ENCODE measurements at regions not wholly inside any gene's neighbourhood (a gene's known extent, or its start where the extent isn't known, plus 50 kb on each side); places are given as distances from the start of the nearest gene placed in this dataset.

- DNase-seq (ENCODE audit: low spot score in 2 of 2), result no peak
- H3K9me3 ChIP-seq, result no peaks in the 10 kb centered on the region
Measured at GRCh38 chr9:27625751-27626150, 52.5 kb upstream of the C9orf72 start.

GRCh38 chr9:27626244-27627187 lies 53.2 kb upstream of the C9orf72 start:
- DNase-seq (ENCODE audit: low spot score in 2 of 2), result no peak
- Histone ChIP-seq H3K4me3 (no peak overlapping the region), H3K27me3 (ENCODE audit: low read depth) (0 out of 2 replicates have a peak, but pooled peaks cover 4% of the 10 kb centered on the region), H3K9me3 (no peaks in the 10 kb centered on the region), H3K4me1 (no peaks in the 10 kb centered on the region), H3K36me3 (replicated peaks) (no peaks in the 10 kb centered on the region)
- in situ Hi-C loops (cut with MboI; ENCODE audit: low sequenced_read_pairs), result no loop called here

More at GRCh38 chr9:27625751-27626150, 52.5 kb upstream of the C9orf72 start:
- Histone ChIP-seq H3K4me3 (no peak overlapping the region), H3K36me3 (replicated peaks) (no peaks in the 10 kb centered on the region), H3K4me1 (no peaks in the 10 kb centered on the region), H3K27me3 (ENCODE audit: low read depth) (0 out of 2 replicates have a peak, but pooled peaks cover 4% of the 10 kb centered on the region)
- in situ Hi-C loops (cut with MboI; ENCODE audit: low sequenced_read_pairs), result no loop called here

GRCh38 chr9:27627188-27627564 lies 53.9 kb upstream of the C9orf72 start:
- no peak for DNase-seq (ENCODE audit: low spot score in 2 of 2)
- no peaks in the 10 kb centered on the region for H3K4me1 ChIP-seq
- in situ Hi-C loops (cut with MboI; ENCODE audit: low sequenced_read_pairs), result no loop called here

GRCh38 chr9:27628311-27628710 lies 55.0 kb upstream of the C9orf72 start:
- Histone ChIP-seq H3K9me3 (no peaks in the 10 kb centered on the region), H3K27me3 (ENCODE audit: low read depth) (0 out of 2 replicates have a peak, but pooled peaks cover 4% of the 10 kb centered on the region), H3K36me3 (replicated peaks) (no peaks in the 10 kb centered on the region), H3K4me3 (no peak overlapping the region), H3K4me1 (no peaks in the 10 kb centered on the region)
- in situ Hi-C loops (cut with MboI; ENCODE audit: low sequenced_read_pairs), result no loop called here
- no peak for DNase-seq (ENCODE audit: low spot score in 2 of 2)

More at GRCh38 chr9:27627188-27627564, 53.9 kb upstream of the C9orf72 start:
- Histone ChIP-seq H3K36me3 (replicated peaks) (no peaks in the 10 kb centered on the region), H3K9me3 (no peaks in the 10 kb centered on the region), H3K4me3 (no peak overlapping the region), H3K27me3 (ENCODE audit: low read depth) (0 out of 2 replicates have a peak, but pooled peaks cover 4% of the 10 kb centered on the region)

- Histone ChIP-seq H3K27me3 (ENCODE audit: low read depth) (0 out of 2 replicates have a peak, but pooled peaks cover 4% of the 10 kb centered on the region), H3K4me3 (no peak overlapping the region), H3K9me3 (no peaks in the 10 kb centered on the region), H3K4me1 (no peaks in the 10 kb centered on the region), H3K36me3 (replicated peaks) (no peaks in the 10 kb centered on the region)
- DNase-seq (ENCODE audit: low spot score in 2 of 2), result no peak
- in situ Hi-C loops (cut with MboI; ENCODE audit: low sequenced_read_pairs), result no loop called here
Measured at GRCh38 chr9:27629425-27629824, 56.1 kb upstream of the C9orf72 start.

- no peak overlapping the region for H3K4me3 ChIP-seq
- DNase-seq (ENCODE audit: low spot score in 2 of 2), result no peak
- in situ Hi-C loops (cut with MboI; ENCODE audit: low sequenced_read_pairs), result no loop called here
- H3K9me3 ChIP-seq, result no peaks in the 10 kb centered on the region
- H3K36me3 ChIP-seq (replicated peaks), result no peaks in the 10 kb centered on the region
- no peaks in the 10 kb centered on the region for H3K4me1 ChIP-seq
- H3K27me3 ChIP-seq (ENCODE audit: low read depth), result no peaks in the 10 kb centered on the region
Measured at GRCh38 chr9:27632254-27632653, 59.0 kb upstream of the C9orf72 start.

GRCh38 chr9:27633764-27634163 lies 60.5 kb upstream of the C9orf72 start:
- Histone ChIP-seq H3K9me3 (no peaks in the 10 kb centered on the region), H3K27me3 (ENCODE audit: low read depth) (no peaks in the 10 kb centered on the region), H3K36me3 (replicated peaks) (no peaks in the 10 kb centered on the region), H3K4me1 (no peaks in the 10 kb centered on the region), H3K4me3 (no peak overlapping the region)
- DNase-seq (ENCODE audit: low spot score in 2 of 2), result no peak
- in situ Hi-C loops (cut with MboI; ENCODE audit: low sequenced_read_pairs), result no loop called here

- no peaks in the 10 kb centered on the region for H3K4me1 ChIP-seq
- no peaks in the 10 kb centered on the region for H3K27me3 ChIP-seq (ENCODE audit: low read depth)
- DNase-seq (ENCODE audit: low spot score in 2 of 2), result no peak
- H3K4me3 ChIP-seq, result no peak overlapping the region
- no peaks in the 10 kb centered on the region for H3K36me3 ChIP-seq (replicated peaks)
- in situ Hi-C loops (cut with MboI; ENCODE audit: low sequenced_read_pairs), result no loop called here
- H3K9me3 ChIP-seq, result no peaks in the 10 kb centered on the region
Measured at GRCh38 chr9:27634879-27635278, 61.6 kb upstream of the C9orf72 start.

GRCh38 chr9:27638716-27639115 lies 65.4 kb upstream of the C9orf72 start:
- in situ Hi-C loops (cut with MboI; ENCODE audit: low sequenced_read_pairs), result no loop called here
- Histone ChIP-seq H3K4me3 (no peak overlapping the region), H3K4me1 (no peaks in the 10 kb centered on the region), H3K9me3 (no peaks in the 10 kb centered on the region), H3K27me3 (ENCODE audit: low read depth) (no peaks in the 10 kb centered on the region), H3K36me3 (replicated peaks) (no peaks in the 10 kb centered on the region)
- DNase-seq (ENCODE audit: low spot score in 2 of 2), result no peak

- in situ Hi-C loops (cut with MboI; ENCODE audit: low sequenced_read_pairs), result no loop called here
- DNase-seq (ENCODE audit: low spot score in 2 of 2), result no peak
Measured at GRCh38 chr9:27645161-27645840, 72.0 kb upstream of the C9orf72 start.

GRCh38 chr9:27653246-27653645 lies 80.0 kb upstream of the C9orf72 start:
- Histone ChIP-seq H3K9me3 (no peaks in the 10 kb centered on the region), H3K4me1 (no peaks in the 10 kb centered on the region), H3K36me3 (replicated peaks) (no peaks in the 10 kb centered on the region), H3K27me3 (ENCODE audit: low read depth) (0 out of 2 replicates have a peak, but pooled peaks cover 2% of the 10 kb centered on the region), H3K4me3 (no peak overlapping the region)
- no peak for DNase-seq (ENCODE audit: low spot score in 2 of 2)
- in situ Hi-C loops (cut with MboI; ENCODE audit: low sequenced_read_pairs), result no loop called here

More at GRCh38 chr9:27645161-27645840, 72.0 kb upstream of the C9orf72 start:
- Histone ChIP-seq H3K4me1 (no peaks in the 10 kb centered on the region), H3K4me3 (no peak overlapping the region), H3K27me3 (ENCODE audit: low read depth) (no peaks in the 10 kb centered on the region), H3K36me3 (replicated peaks) (no peaks in the 10 kb centered on the region), H3K9me3 (no peaks in the 10 kb centered on the region)

- in situ Hi-C loops (cut with MboI; ENCODE audit: low sequenced_read_pairs), result no loop called here
- H3K27me3 ChIP-seq (ENCODE audit: low read depth), result 0 out of 2 replicates have a peak, but pooled peaks cover 2% of the 10 kb centered on the region
- no peaks in the 10 kb centered on the region for H3K36me3 ChIP-seq (replicated peaks)
- H3K4me1 ChIP-seq, result no peaks in the 10 kb centered on the region
- H3K4me3 ChIP-seq, result no peak overlapping the region
- DNase-seq (ENCODE audit: low spot score in 2 of 2), result no peak
- H3K9me3 ChIP-seq, result no peaks in the 10 kb centered on the region
Measured at GRCh38 chr9:27653957-27654356, 80.7 kb upstream of the C9orf72 start.

GRCh38 chr9:27654629-27655285 lies 81.5 kb upstream of the C9orf72 start:
- Histone ChIP-seq H3K4me1 (no peaks in the 10 kb centered on the region), H3K9me3 (no peaks in the 10 kb centered on the region), H3K4me3 (no peak overlapping the region), H3K27me3 (ENCODE audit: low read depth) (0 out of 2 replicates have a peak, but pooled peaks cover 2% of the 10 kb centered on the region), H3K36me3 (replicated peaks) (no peaks in the 10 kb centered on the region)
- DNase-seq (ENCODE audit: low spot score in 2 of 2), result no peak
- in situ Hi-C loops (cut with MboI; ENCODE audit: low sequenced_read_pairs), result no loop called here

All from HAP-1 (cell line).